ENCODE measurements at regions not wholly inside any gene's neighbourhood (a gene's known extent, or its start where the extent isn't known, plus 50 kb on each side); places are given as distances from the start of the nearest gene placed in this dataset.

- H2AK5ac ChIP-seq (ENCODE audit: low read depth, low read length): peak overlapping the region; percentile 98
- peak overlapping the region; percentile 68 for H3K9ac ChIP-seq (ENCODE audit: low read depth, low read length)
- H3K23ac ChIP-seq (ENCODE audit: low read depth, low read length): peak overlapping the region; percentile 98
- H2BK20ac ChIP-seq (ENCODE audit: low read depth, low read length): peak overlapping the region; percentile 97
- H2BK120ac ChIP-seq (ENCODE audit: low read depth, low read length): peak overlapping the region; percentile 100
- H4K8ac ChIP-seq (ENCODE audit: low read depth in 2 of 2, low read length in 2 of 2): peak overlapping the region; percentile 96
- peak overlapping the region; percentile 97 for H3K14ac ChIP-seq (replicated peaks; ENCODE audit: low read depth, low read length)
- H3K4me2 ChIP-seq (ENCODE audit: low read depth, low read length): peak overlapping the region; percentile 64
- in situ Hi-C loops (cut with MboI; ENCODE audit: low sequenced_read_pairs) (no loop called here), dilution Hi-C loops (cut with HindIII; ENCODE audit: low sequenced_read_pairs, unreplicated experiment) (no loop called here), intact Hi-C loops (cut with micrococcal nuclease) (loop anchor here (2.0 to 5.0 kb wide), 3 partner anchors 44 to 149 kb away; partner anchors contain the start of gene MED13L)
- H3K9me1 ChIP-seq (ENCODE audit: insufficient read depth, low read length): peaks cover 29% of the 10 kb centered on the region
- no peaks in the 10 kb centered on the region for H3K27me3 ChIP-seq (ENCODE audit: control insufficient read depth, insufficient read depth, low read length)
- no peaks in the 10 kb centered on the region for H3K36me3 ChIP-seq (ENCODE audit: control insufficient read depth, insufficient read depth, low read length)
- H3K27ac ChIP-seq (ENCODE audit: insufficient read depth, low read length): peak overlapping the region; percentile 95
- peak overlapping the region; percentile 100 for H3K4ac ChIP-seq (ENCODE audit: low read depth, low read length)
- peak overlapping the region; percentile 95 for H4K91ac ChIP-seq (ENCODE audit: insufficient read depth, low read depth, low read length)
- H3K4me1 ChIP-seq (ENCODE audit: control insufficient read depth, insufficient read depth, low read length): peaks cover 23% of the 10 kb centered on the region
- no peak overlapping the region for H3K4me3 ChIP-seq (ENCODE audit: insufficient read depth, low read depth, low read length)
- peaks cover 7 to 31% of the 10 kb centered on the region in 2 experiments; a peak in 3 of 4 replicates for H3K79me1 ChIP-seq (ENCODE audit: low read depth in 1 of 2, low read length in 2 of 2)
- peak overlapping the region; percentile 94 for H3K56ac ChIP-seq (ENCODE audit: extremely low read depth, insufficient read depth, low read length)
- peak; percentile 90; the same call in 1 of the 2 replicates for TF ChIP-seq MAZ (IDR thresholded peaks at IDR 0.05; ENCODE audit: borderline replicate concordance, low read depth, low read length)
- TF ChIP-seq FOS (IDR thresholded peaks at IDR 0.05; ENCODE audit: low read depth, low read length): 0 out of 2 replicates have a peak, but pooled peaks have one; percentile 35
- TF ChIP-seq CHD1 (IDR thresholded peaks at IDR 0.05; ENCODE audit: low read depth, low read length): no peak
- peak; percentile 55 for TF ChIP-seq BHLHE40 (IDR thresholded peaks at IDR 0.05; ENCODE audit: low read depth, low read length)
- no peak for TF ChIP-seq POLR2A (IDR thresholded peaks at IDR 0.05; ENCODE audit: low read depth, low read length)
- TF ChIP-seq RFX5 (IDR thresholded peaks at IDR 0.05; ENCODE audit: low read depth, low read length): no peak
- no peak for TF ChIP-seq RCOR1 (IDR thresholded peaks at IDR 0.05; ENCODE audit: insufficient replicate concordance, low read length)
- TF ChIP-seq MXI1 (IDR thresholded peaks at IDR 0.05; ENCODE audit: borderline replicate concordance, low read depth, low read length): no peak
- TF ChIP-seq USF2 (IDR thresholded peaks at IDR 0.05; ENCODE audit: low read depth, low read length): no peak
- peak; percentile 42 for TF ChIP-seq RAD21 (IDR thresholded peaks at IDR 0.05; ENCODE audit: low read length)
- TF ChIP-seq CEBPB (IDR thresholded peaks at IDR 0.05; ENCODE audit: low read depth, low read length): peak; percentile 94
- no peak for TF ChIP-seq NFE2L2 (IDR thresholded peaks at IDR 0.05; ENCODE audit: low read depth, low read length)
- TF ChIP-seq SMC3 (IDR thresholded peaks at IDR 0.05; ENCODE audit: low read depth, low read length): peak; percentile 40
- TF ChIP-seq CTCF (conservative IDR thresholded peaks at IDR 0.05; ENCODE audit: low read depth, low read length): peak; percentile 13; the same call in 1 of the 2 replicates
- peak overlapping the region; percentile 82 for H4K5ac ChIP-seq (ENCODE audit: low read depth, low read length)
- ATAC-seq (ENCODE audit: low read depth): peak; percentile 66
- H3K9me3 ChIP-seq (ENCODE audit: control insufficient read depth, insufficient read depth, low read length): no peaks in the 10 kb centered on the region
- H2BK5ac ChIP-seq (ENCODE audit: low read depth, low read length, poor library complexity, severe bottlenecking): peak overlapping the region; percentile 99
- H4K20me1 ChIP-seq (ENCODE audit: insufficient read depth, low read length): no peaks in the 10 kb centered on the region
- H3K18ac ChIP-seq (ENCODE audit: low read depth, low read length): peak overlapping the region; percentile 90
- ChIA-PET CTCF (no interaction called here), POLR2A (ENCODE audit: unreplicated experiment) (no interaction called here)
- 0% methylated on average over 1 of the region's 13 CpGs; no CpG with 5 or more reads in 1 of the 2 experiments for WGBS, 2 experiments (ENCODE audit: extremely low coverage in 2 of 2, insufficient read length in 1 of 2)
- H2BK15ac ChIP-seq (ENCODE audit: low read depth, low read length): peak overlapping the region; percentile 98
- peak; percentile 99 for DNase-seq
- peak overlapping the region; percentile 20 for H2AK9ac ChIP-seq (replicated peaks; ENCODE audit: low read depth, low read length, poor library complexity)
- peak overlapping the region; percentile 87 for H2AFZ ChIP-seq (replicated peaks; ENCODE audit: low read length, poor library complexity)
- BruUV-seq (replicated peaks): no TSS peak
These were observed 105.4 kb upstream of the MED13L start for GRCh38 chr12:116382686-116383530.

All from IMR-90 (cell line).